ENCODE measurements at regions not wholly inside any gene's neighbourhood (a gene's known extent, or its start where the extent isn't known, plus 50 kb on each side); places are given as distances from the start of the nearest gene placed in this dataset.
"Not testable (repeated sequence)": the region's sequence is repeated elsewhere in the genome, so short reads cannot be mapped to it uniquely, and the experiment has no call there.

DNA sequence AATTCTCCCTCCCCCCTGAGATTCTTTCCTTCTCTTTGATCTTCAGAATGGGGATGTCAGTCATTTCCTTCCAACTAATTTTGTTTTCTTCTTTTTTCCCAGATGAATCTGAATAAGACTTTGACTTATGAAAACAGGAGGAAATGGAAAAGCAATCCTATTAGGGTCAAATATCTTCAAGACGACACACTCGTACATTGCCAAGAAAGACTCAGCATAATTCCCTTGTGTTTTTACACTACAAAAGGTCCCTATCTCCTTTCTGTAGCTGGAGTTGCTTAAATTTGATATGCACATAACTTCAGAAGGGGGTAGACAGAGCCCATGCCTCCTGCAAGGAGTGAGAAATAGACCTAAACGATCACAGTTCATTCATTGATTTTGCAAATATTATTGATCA is 230.3 kb upstream of the RBBP8 start:
- Histone ChIP-seq H3K27me3 (ENCODE audit: insufficient read depth, low read length, poor library complexity) (no peaks in the 10 kb centered on the region), H2BK15ac (replicated peaks; ENCODE audit: low read depth) (no peak overlapping the region), H2AK5ac (ENCODE audit: low read length) (no peak overlapping the region), H3K79me1 (ENCODE audit: low read length) (no peaks in the 10 kb centered on the region), H3K79me2 (ENCODE audit: control insufficient read depth, insufficient read depth, low read length) (no peaks in the 10 kb centered on the region), H3K56ac (ENCODE audit: low read length) (no peak overlapping the region), H3K36me3 (ENCODE audit: control insufficient read depth, insufficient read depth, low read length) (no peaks in the 10 kb centered on the region), H3K4me1 (ENCODE audit: control insufficient read depth, low read depth, low read length) (no peaks in the 10 kb centered on the region), H2BK120ac (ENCODE audit: low read depth, low read length) (peak overlapping the region; percentile 28), H4K5ac (ENCODE audit: low read length) (no peak overlapping the region), H2BK5ac (ENCODE audit: low read length) (no peak overlapping the region), H3K4me2 (ENCODE audit: low read length) (no peak overlapping the region), H3K27ac (ENCODE audit: low read depth, low read length) (no peak overlapping the region), H3K4me3 (ENCODE audit: low read length) (no peak overlapping the region), H3K4ac (ENCODE audit: low read depth, low read length) (no peak overlapping the region), H3K23ac (ENCODE audit: low read length) (no peak overlapping the region), H3K9ac (ENCODE audit: low read length) (no peak overlapping the region), H3K18ac (ENCODE audit: low read length) (no peak overlapping the region), H4K8ac (ENCODE audit: low read depth, low read length) (no peak overlapping the region)
- WGBS (ENCODE audit: extremely low coverage, insufficient coverage, low lambda C conversion rate) = no CpG with 5 or more reads among the region's 3 CpGs
- DNase-seq = no peak

DNA sequence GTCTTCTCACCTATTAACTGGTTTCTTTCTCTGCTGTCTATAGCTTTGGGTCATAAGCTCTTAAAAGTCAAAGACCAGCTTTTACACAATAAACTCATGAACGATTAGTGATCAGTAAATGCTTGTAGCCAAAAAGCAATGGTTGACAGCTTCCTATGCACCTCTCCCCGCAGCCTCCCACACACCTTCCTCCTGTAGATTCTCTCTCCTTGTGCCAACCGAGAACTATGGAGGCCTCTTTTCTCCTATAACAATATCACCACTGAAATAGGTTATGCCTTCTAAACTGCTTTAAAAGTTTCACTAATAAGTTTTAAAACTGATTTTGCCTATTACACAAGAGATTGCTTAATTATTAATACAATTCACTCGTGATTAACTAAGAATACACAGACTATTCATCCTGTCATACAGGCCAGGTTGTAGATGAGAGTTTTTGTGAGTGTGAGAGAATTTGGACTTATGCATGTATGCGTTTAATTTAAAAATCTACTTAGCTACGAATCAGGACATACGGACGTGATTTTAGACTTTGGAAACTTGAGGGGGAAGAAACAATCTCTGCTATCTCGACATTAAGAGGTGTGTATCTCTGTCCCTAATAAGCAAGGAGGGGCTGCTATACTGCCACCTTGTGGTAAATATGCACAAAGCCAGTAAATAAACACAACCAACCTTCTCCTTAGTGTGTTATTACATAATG is 229.1 kb upstream of the RBBP8 start:
- Histone ChIP-seq H3K27ac (ENCODE audit: low read depth, low read length) (no peak overlapping the region), H2BK15ac (replicated peaks; ENCODE audit: low read depth) (no peak overlapping the region), H2BK5ac (ENCODE audit: low read length) (no peak overlapping the region), H3K9ac (ENCODE audit: low read length) (no peak overlapping the region), H3K4me2 (ENCODE audit: low read length) (no peak overlapping the region), H3K18ac (ENCODE audit: low read length) (no peak overlapping the region), H3K56ac (ENCODE audit: low read length) (no peak overlapping the region), H3K23ac (ENCODE audit: low read length) (no peak overlapping the region), H3K79me2 (ENCODE audit: control insufficient read depth, insufficient read depth, low read length) (no peaks in the 10 kb centered on the region), H3K79me1 (ENCODE audit: low read length) (no peaks in the 10 kb centered on the region), H3K36me3 (ENCODE audit: control insufficient read depth, insufficient read depth, low read length) (no peaks in the 10 kb centered on the region), H3K27me3 (ENCODE audit: insufficient read depth, low read length, poor library complexity) (no peaks in the 10 kb centered on the region), H4K5ac (ENCODE audit: low read length) (no peak overlapping the region), H3K4ac (ENCODE audit: low read depth, low read length) (no peak overlapping the region), H3K4me3 (ENCODE audit: low read length) (no peak overlapping the region), H4K8ac (ENCODE audit: low read depth, low read length) (no peak overlapping the region), H3K4me1 (ENCODE audit: control insufficient read depth, low read depth, low read length) (no peaks in the 10 kb centered on the region), H2AK5ac (ENCODE audit: low read length) (no peak overlapping the region), H2BK120ac (ENCODE audit: low read depth, low read length) (no peak overlapping the region)
- no CpG with 5 or more reads among the region's 9 CpGs for WGBS (ENCODE audit: extremely low coverage, insufficient coverage, low lambda C conversion rate)
- DNase-seq = peak; percentile 76

- H3K4me2 ChIP-seq (ENCODE audit: low read length) = no peak overlapping the region
- no peak overlapping the region for H3K23ac ChIP-seq (ENCODE audit: low read length)
- H3K27me3 ChIP-seq (ENCODE audit: insufficient read depth, low read length, poor library complexity) = no peaks in the 10 kb centered on the region
- no peak overlapping the region for H3K18ac ChIP-seq (ENCODE audit: low read length)
- H2BK5ac ChIP-seq (ENCODE audit: low read length) = no peak overlapping the region
- no peak overlapping the region for H4K5ac ChIP-seq (ENCODE audit: low read length)
- no peak overlapping the region for H3K4me3 ChIP-seq (ENCODE audit: low read length)
- no peaks in the 10 kb centered on the region for H3K79me1 ChIP-seq (ENCODE audit: low read length)
- WGBS (ENCODE audit: extremely low coverage, insufficient coverage, low lambda C conversion rate) = no CpG with 5 or more reads among the region's 1 CpG
- H3K9ac ChIP-seq (ENCODE audit: low read length) = no peak overlapping the region
- no peaks in the 10 kb centered on the region for H3K4me1 ChIP-seq (ENCODE audit: control insufficient read depth, low read depth, low read length)
- H4K8ac ChIP-seq (ENCODE audit: low read depth, low read length) = no peak overlapping the region
- H2BK120ac ChIP-seq (ENCODE audit: low read depth, low read length) = no peak overlapping the region
- no peak overlapping the region for H2AK5ac ChIP-seq (ENCODE audit: low read length)
- H3K4ac ChIP-seq (ENCODE audit: low read depth, low read length) = no peak overlapping the region
- no peaks in the 10 kb centered on the region for H3K36me3 ChIP-seq (ENCODE audit: control insufficient read depth, insufficient read depth, low read length)
- no peak overlapping the region for H3K27ac ChIP-seq (ENCODE audit: low read depth, low read length)
- no peak overlapping the region for H2BK15ac ChIP-seq (replicated peaks; ENCODE audit: low read depth)
- DNase-seq = no peak
- no peak overlapping the region for H3K56ac ChIP-seq (ENCODE audit: low read length)
- no peaks in the 10 kb centered on the region for H3K79me2 ChIP-seq (ENCODE audit: control insufficient read depth, insufficient read depth, low read length)
Measured at GRCh38 chr18:22704586-22704918, 228.6 kb upstream of the RBBP8 start.

DNA sequence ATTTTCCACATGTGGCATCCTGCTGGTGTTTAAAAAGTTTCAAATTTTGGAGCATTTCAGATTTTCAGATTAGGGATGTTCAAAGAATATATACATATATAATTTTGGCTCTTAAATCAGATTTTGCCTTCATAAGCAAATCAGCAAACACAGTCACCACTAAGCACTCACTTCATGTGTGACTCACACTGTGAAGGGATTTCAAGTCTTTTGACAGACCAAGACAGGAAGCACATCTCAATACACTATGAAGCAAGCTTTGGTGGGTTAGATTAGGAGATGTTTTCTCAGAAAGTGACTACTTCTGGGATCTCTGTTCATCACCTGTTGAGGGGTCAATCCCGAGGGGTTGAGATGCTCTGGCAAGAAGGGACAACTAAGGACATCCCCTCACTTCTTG is 227.8 kb upstream of the RBBP8 start:
- no peak overlapping the region for H3K4me3 ChIP-seq (ENCODE audit: low read length)
- H4K8ac ChIP-seq (ENCODE audit: low read depth, low read length) = no peak overlapping the region
- H2BK5ac ChIP-seq (ENCODE audit: low read length) = no peak overlapping the region
- H3K4me2 ChIP-seq (ENCODE audit: low read length) = no peak overlapping the region
- H3K79me2 ChIP-seq (ENCODE audit: control insufficient read depth, insufficient read depth, low read length) = no peaks in the 10 kb centered on the region
- H3K9ac ChIP-seq (ENCODE audit: low read length) = no peak overlapping the region
- DNase-seq = peak; percentile 22
- H3K56ac ChIP-seq (ENCODE audit: low read length) = no peak overlapping the region
- no peak overlapping the region for H2BK15ac ChIP-seq (replicated peaks; ENCODE audit: low read depth)
- H3K18ac ChIP-seq (ENCODE audit: low read length) = no peak overlapping the region
- WGBS (ENCODE audit: extremely low coverage, insufficient coverage, low lambda C conversion rate) = no CpG with 5 or more reads among the region's 1 CpG
- H3K27me3 ChIP-seq (ENCODE audit: insufficient read depth, low read length, poor library complexity) = no peaks in the 10 kb centered on the region
- H2AK5ac ChIP-seq (ENCODE audit: low read length) = no peak overlapping the region
- H2BK120ac ChIP-seq (ENCODE audit: low read depth, low read length) = no peak overlapping the region
- no peak overlapping the region for H4K5ac ChIP-seq (ENCODE audit: low read length)
- H3K27ac ChIP-seq (ENCODE audit: low read depth, low read length) = no peak overlapping the region
- no peaks in the 10 kb centered on the region for H3K79me1 ChIP-seq (ENCODE audit: low read length)
- no peak overlapping the region for H3K4ac ChIP-seq (ENCODE audit: low read depth, low read length)
- H3K4me1 ChIP-seq (ENCODE audit: control insufficient read depth, low read depth, low read length) = no peaks in the 10 kb centered on the region
- H3K36me3 ChIP-seq (ENCODE audit: control insufficient read depth, insufficient read depth, low read length) = no peaks in the 10 kb centered on the region
- H3K23ac ChIP-seq (ENCODE audit: low read length) = no peak overlapping the region

GRCh38 chr18:22706025-22706424 is 227.1 kb upstream of the RBBP8 start:
- H3K79me1 ChIP-seq (ENCODE audit: low read length); H4K5ac ChIP-seq (ENCODE audit: low read length); H2BK15ac ChIP-seq (replicated peaks; ENCODE audit: low read depth); DNase-seq; H3K79me2 ChIP-seq (ENCODE audit: control insufficient read depth, insufficient read depth, low read length); H3K4me1 ChIP-seq (ENCODE audit: control insufficient read depth, low read depth, low read length); H3K9ac ChIP-seq (ENCODE audit: low read length); H2BK5ac ChIP-seq (ENCODE audit: low read length); H2AK5ac ChIP-seq (ENCODE audit: low read length); H3K4ac ChIP-seq (ENCODE audit: low read depth, low read length); H3K4me3 ChIP-seq (ENCODE audit: low read length); H3K4me2 ChIP-seq (ENCODE audit: low read length); H3K56ac ChIP-seq (ENCODE audit: low read length); H3K27ac ChIP-seq (ENCODE audit: low read depth, low read length); H2BK120ac ChIP-seq (ENCODE audit: low read depth, low read length); H3K27me3 ChIP-seq (ENCODE audit: insufficient read depth, low read length, poor library complexity); H3K18ac ChIP-seq (ENCODE audit: low read length); H3K23ac ChIP-seq (ENCODE audit: low read length); H3K36me3 ChIP-seq (ENCODE audit: control insufficient read depth, insufficient read depth, low read length); H4K8ac ChIP-seq (ENCODE audit: low read depth, low read length): not testable (repeated sequence)
- WGBS (ENCODE audit: extremely low coverage, insufficient coverage, low lambda C conversion rate) = no CpG with 5 or more reads among the region's 3 CpGs

All from mesendoderm (in vitro differentiated cells).